ENCODE measurements at regions not wholly inside any gene's neighbourhood (a gene's known extent, or its start where the extent isn't known, plus 50 kb on each side); places are given as distances from the start of the nearest gene placed in this dataset.

- Histone ChIP-seq H3K9ac (ENCODE audit: low read length) (no peak overlapping the region), H3K9me3 (replicated peaks; ENCODE audit: insufficient read depth, low read length) (no peaks in the 10 kb centered on the region), H3K27me3 (replicated peaks; ENCODE audit: insufficient read depth, low read length) (no peaks in the 10 kb centered on the region), H3K4me3 (ENCODE audit: low read length) (no peak overlapping the region), H3K9me2 (replicated peaks; ENCODE audit: insufficient read depth, low read length) (no peaks in the 10 kb centered on the region), H2AFZ (ENCODE audit: low read length) (no peak overlapping the region), H3K36me3 (replicated peaks; ENCODE audit: insufficient read depth, low read length) (no peaks in the 10 kb centered on the region), H3K27ac (ENCODE audit: low read length) (no peak overlapping the region), H3K4me1 (ENCODE audit: low read length) (no peaks in the 10 kb centered on the region), H4K20me1 (ENCODE audit: insufficient read depth, low read length) (no peaks in the 10 kb centered on the region), H3K4me2 (ENCODE audit: low read depth, low read length) (no peak overlapping the region), H3K79me2 (ENCODE audit: low read length) (no peaks in the 10 kb centered on the region), H3F3A (ENCODE audit: insufficient read depth, low read length) (no peaks in the 10 kb centered on the region)
- no peak for TF ChIP-seq CTCF (IDR thresholded peaks at IDR 0.05; ENCODE audit: low read length)
- no peak for TF ChIP-seq EZH2 (optimal IDR thresholded peaks at IDR 0.05; ENCODE audit: low read depth, low read length)
- no peak for TF ChIP-seq EZH2phosphoT487 (IDR thresholded peaks at IDR 0.05; ENCODE audit: low read length)
- no peak for DNase-seq
Measured at GRCh38 chr12:25819691-25820090, 138.8 kb upstream of the RASSF8 start.

- Histone ChIP-seq H4K20me1 (ENCODE audit: insufficient read depth, low read length) (no peaks in the 10 kb centered on the region), H3K4me3 (ENCODE audit: low read length) (no peak overlapping the region), H3K4me1 (ENCODE audit: low read length) (no peaks in the 10 kb centered on the region), H3K79me2 (ENCODE audit: low read length) (no peaks in the 10 kb centered on the region), H3K9ac (ENCODE audit: low read length) (no peak overlapping the region), H3K36me3 (replicated peaks; ENCODE audit: insufficient read depth, low read length) (no peaks in the 10 kb centered on the region), H2AFZ (ENCODE audit: low read length) (no peak overlapping the region), H3K27ac (ENCODE audit: low read length) (no peak overlapping the region), H3F3A (ENCODE audit: insufficient read depth, low read length) (no peaks in the 10 kb centered on the region), H3K9me2 (replicated peaks; ENCODE audit: insufficient read depth, low read length) (no peaks in the 10 kb centered on the region), H3K4me2 (ENCODE audit: low read depth, low read length) (no peak overlapping the region), H3K27me3 (replicated peaks; ENCODE audit: insufficient read depth, low read length) (no peaks in the 10 kb centered on the region), H3K9me3 (replicated peaks; ENCODE audit: insufficient read depth, low read length) (no peaks in the 10 kb centered on the region)
- no peak for DNase-seq
- TF ChIP-seq EZH2 (optimal IDR thresholded peaks at IDR 0.05; ENCODE audit: low read depth, low read length), result no peak
- no peak for TF ChIP-seq EZH2phosphoT487 (IDR thresholded peaks at IDR 0.05; ENCODE audit: low read length)
- no peak for TF ChIP-seq CTCF (IDR thresholded peaks at IDR 0.05; ENCODE audit: low read length)
Measured at GRCh38 chr12:25822281-25822680, 136.2 kb upstream of the RASSF8 start.

- Histone ChIP-seq H3K9ac (ENCODE audit: low read length) (no peak overlapping the region), H2AFZ (ENCODE audit: low read length) (no peak overlapping the region), H3K36me3 (replicated peaks; ENCODE audit: insufficient read depth, low read length) (no peaks in the 10 kb centered on the region), H3K4me3 (ENCODE audit: low read length) (no peak overlapping the region), H3F3A (ENCODE audit: insufficient read depth, low read length) (no peaks in the 10 kb centered on the region), H3K27me3 (replicated peaks; ENCODE audit: insufficient read depth, low read length) (no peaks in the 10 kb centered on the region), H3K9me3 (replicated peaks; ENCODE audit: insufficient read depth, low read length) (no peaks in the 10 kb centered on the region), H3K27ac (ENCODE audit: low read length) (no peak overlapping the region), H4K20me1 (ENCODE audit: insufficient read depth, low read length) (no peaks in the 10 kb centered on the region), H3K79me2 (ENCODE audit: low read length) (no peaks in the 10 kb centered on the region), H3K4me1 (ENCODE audit: low read length) (no peaks in the 10 kb centered on the region), H3K4me2 (ENCODE audit: low read depth, low read length) (no peak overlapping the region), H3K9me2 (replicated peaks; ENCODE audit: insufficient read depth, low read length) (no peaks in the 10 kb centered on the region)
- no peak for DNase-seq
- no peak for TF ChIP-seq EZH2phosphoT487 (IDR thresholded peaks at IDR 0.05; ENCODE audit: low read length)
- TF ChIP-seq EZH2 (optimal IDR thresholded peaks at IDR 0.05; ENCODE audit: low read depth, low read length), result no peak
- no peak for TF ChIP-seq CTCF (IDR thresholded peaks at IDR 0.05; ENCODE audit: low read length)
Measured at GRCh38 chr12:25824734-25825133, 133.7 kb upstream of the RASSF8 start.

Measured in MM.1S (cell line).